Smooth muscle cell (in vitro differentiated cells): ENCODE measurements at regions not wholly inside any gene's neighbourhood (a gene's known extent, or its start where the extent isn't known, plus 50 kb on each side); places are given as distances from the start of the nearest gene placed in this dataset.

Experiments used
- DNase-seq: peaks from one replicate; lab custom pipeline; 2025; ENCODE audit not compliant: unreplicated experiment; lab: John Stamatoyannopoulos, UW
- H2AFZ ChIP-seq: fragments of 200-600 bp; sonication (generic); 2 replicates; pipeline ENCODE4 v1.6.0; 2016; ENCODE audit warnings: antibody characterized with exemption, low read depth, mild to moderate bottlenecking
- H3F3A ChIP-seq: fragments of 200-600 bp; sonication (generic); 2 replicates; pipeline ENCODE4 v1.6.0; 2017; ENCODE audit warnings: antibody characterized with exemption, low read depth
- H3K27ac ChIP-seq: fragments of 200-600 bp; sonication (generic); 2 replicates; pipeline ENCODE4 v1.5.1; 2016; ENCODE audit warnings: low read depth, mild to moderate bottlenecking
- H3K27me3 ChIP-seq: fragments of 200-600 bp; sonication (generic); 2 replicates; pipeline ENCODE4 v1.6.1; 2016; ENCODE audit warnings: low read depth, mild to moderate bottlenecking
- H3K36me3 ChIP-seq: fragments of 200-600 bp; sonication (generic); 2 replicates; pipeline ENCODE4 v1.5.1; 2016; ENCODE audit warnings: low read depth
- H3K4me1 ChIP-seq: fragments of 200-600 bp; sonication (generic); 2 replicates; pipeline ENCODE4 v1.5.1; 2016; ENCODE audit warnings: low read depth
- H3K4me2 ChIP-seq: fragments of 200-600 bp; sonication (generic); 2 replicates; pipeline ENCODE4 v1.6.0; 2016; ENCODE audit warnings: mild to moderate bottlenecking
- H3K4me3 ChIP-seq: fragments of 200-600 bp; sonication (generic); 2 replicates; pipeline ENCODE4 v1.5.1; 2016; ENCODE audit warnings: mild to moderate bottlenecking
- H3K79me2 ChIP-seq: fragments of 200-600 bp; sonication (generic); 2 replicates; pipeline ENCODE4 v1.6.0; 2016; ENCODE audit warnings: low read depth, mild to moderate bottlenecking
- H3K9ac ChIP-seq: fragments of 200-600 bp; sonication (generic); 2 replicates; pipeline ENCODE4 v1.6.0; 2016; ENCODE audit warnings: low read depth
- H3K9me3 ChIP-seq: fragments of 200-600 bp; sonication (generic); replicated peaks from 2 replicates; pipeline ENCODE4 v1.5.1; 2016; ENCODE audit warnings: low read depth
- H4K20me1 ChIP-seq: fragments of 200-600 bp; sonication (generic); 2 replicates; pipeline ENCODE4 v1.6.0; 2016; ENCODE audit warnings: low read depth
- CTCF ChIP-seq: fragments of 200-600 bp; sonication (generic); IDR thresholded peaks from 2 replicates; pipeline ENCODE4 v1.5.1; 2017; ENCODE audit warnings: borderline replicate concordance, mild to moderate bottlenecking, antibody characterized with exemption; ENCODE audit not compliant: insufficient read depth, poor library complexity, severe bottlenecking
- WGBS: methylation state at CpG from one replicate; pipeline ENCODE4 v1.1.7; 2016; ENCODE audit warnings: low lambda C conversion rate; 5-methylcytosine and 5-hydroxymethylcytosine counted together

- H4K20me1 ChIP-seq = no peaks in the 10 kb centered on the region
- 79% methylated on average over 6 of the region's 6 CpGs for WGBS
- TF ChIP-seq CTCF = no peak
Measured at GRCh38 chr6:164502833-164503232, 806.6 kb downstream of the C6orf118 start.

GRCh38 chr6:164495882-164496495 is 813.4 kb downstream of the C6orf118 start:
- WGBS = 97% methylated on average over 7 of the region's 7 CpGs
- no peak overlapping the region for H3K4me2 ChIP-seq
- H3K79me2 ChIP-seq = no peaks in the 10 kb centered on the region
- no peaks in the 10 kb centered on the region for H3K4me1 ChIP-seq
- H3K27me3 ChIP-seq = no peaks in the 10 kb centered on the region
- H3K4me3 ChIP-seq = no peak overlapping the region
- no peaks in the 10 kb centered on the region for H3K9me3 ChIP-seq
- no peak overlapping the region for H3K9ac ChIP-seq
- no peaks in the 10 kb centered on the region for H3K36me3 ChIP-seq
- H3F3A ChIP-seq = no peaks in the 10 kb centered on the region
- H4K20me1 ChIP-seq = no peaks in the 10 kb centered on the region
- TF ChIP-seq CTCF = no peak
- no peak overlapping the region for H2AFZ ChIP-seq
- no peak overlapping the region for H3K27ac ChIP-seq
- no peak for DNase-seq

More at GRCh38 chr6:164502833-164503232, 806.6 kb downstream of the C6orf118 start:
- Histone ChIP-seq H3K27ac (no peak overlapping the region), H3K9me3 (no peaks in the 10 kb centered on the region), H3K79me2 (no peaks in the 10 kb centered on the region), H3K27me3 (no peaks in the 10 kb centered on the region), H3K4me1 (no peaks in the 10 kb centered on the region), H3F3A (no peaks in the 10 kb centered on the region), H2AFZ (no peak overlapping the region), H3K4me3 (no peak overlapping the region), H3K9ac (no peak overlapping the region), H3K36me3 (no peaks in the 10 kb centered on the region), H3K4me2 (no peak overlapping the region)
- DNase-seq = no peak

- H3K27ac ChIP-seq = no peak overlapping the region
- no peak for TF ChIP-seq CTCF
- no peaks in the 10 kb centered on the region for H3K79me2 ChIP-seq
- H4K20me1 ChIP-seq = no peaks in the 10 kb centered on the region
- no peak for DNase-seq
- peak overlapping the region; percentile 66 for H2AFZ ChIP-seq
- no peaks in the 10 kb centered on the region for H3K27me3 ChIP-seq
- H3F3A ChIP-seq = no peaks in the 10 kb centered on the region
- H3K9me3 ChIP-seq = no peaks in the 10 kb centered on the region
- peaks cover 24% of the 10 kb centered on the region for H3K4me1 ChIP-seq
- H3K4me3 ChIP-seq = no peak overlapping the region
- H3K9ac ChIP-seq = no peak overlapping the region
- WGBS = 24% methylated on average over 2 of the region's 2 CpGs
- no peaks in the 10 kb centered on the region for H3K36me3 ChIP-seq
- H3K4me2 ChIP-seq = no peak overlapping the region
Measured at GRCh38 chr6:164478426-164478825, 831.0 kb downstream of the C6orf118 start.

- no peak overlapping the region for H3K27ac ChIP-seq
- H3K36me3 ChIP-seq = no peaks in the 10 kb centered on the region
- H3F3A ChIP-seq = no peaks in the 10 kb centered on the region
- no peaks in the 10 kb centered on the region for H3K27me3 ChIP-seq
- H3K9me3 ChIP-seq = no peaks in the 10 kb centered on the region
- no peak for TF ChIP-seq CTCF
- H3K79me2 ChIP-seq = no peaks in the 10 kb centered on the region
- peak overlapping the region; percentile 6 for H2AFZ ChIP-seq
- WGBS = 71% methylated on average over 2 of the region's 2 CpGs
- H3K4me3 ChIP-seq = no peak overlapping the region
- H3K9ac ChIP-seq = no peak overlapping the region
- no peak for DNase-seq
- peak overlapping the region; percentile 31 for H3K4me2 ChIP-seq
- peaks cover 24% of the 10 kb centered on the region for H3K4me1 ChIP-seq
- no peaks in the 10 kb centered on the region for H4K20me1 ChIP-seq
Measured at GRCh38 chr6:164477790-164478189, 831.6 kb downstream of the C6orf118 start.
